ENCODE measurements at regions not wholly inside any gene's neighbourhood (a gene's known extent, or its start where the extent isn't known, plus 50 kb on each side); places are given as distances from the start of the nearest gene placed in this dataset.
A peak's percentile ranks its signal among the peaks of the same experiment; 100 is the strongest.

- no peak for DNase-seq
Measured at GRCh38 chr9:78567693-78568092, 270.8 kb downstream of the PSAT1 start.

GRCh38 chr9:78568774-78569173, 271.8 kb downstream of the PSAT1 start:
- no peak for DNase-seq

- DNase-seq: no peak
Measured at GRCh38 chr9:78572266-78572665, 275.3 kb downstream of the PSAT1 start.

GRCh38 chr9:78573205-78573604, 276.3 kb downstream of the PSAT1 start:
- no peak for DNase-seq

GRCh38 chr9:78573669-78574068, 276.7 kb downstream of the PSAT1 start:
- DNase-seq: no peak

GRCh38 chr9:78574354-78575045, 277.6 kb downstream of the PSAT1 start:
- no peak for DNase-seq

- DNase-seq: no peak
Measured at GRCh38 chr9:78575081-78575480, 278.2 kb downstream of the PSAT1 start.

- DNase-seq: no peak
Measured at GRCh38 chr9:78575771-78576170, 278.8 kb downstream of the PSAT1 start.

- DNase-seq: no peak
Measured at GRCh38 chr9:78577156-78577906, 280.4 kb downstream of the PSAT1 start.

GRCh38 chr9:78578072-78578471, 281.1 kb downstream of the PSAT1 start:
- DNase-seq: no peak

- DNase-seq: no peak
Measured at GRCh38 chr9:78582821-78583220, 285.9 kb downstream of the PSAT1 start.

- DNase-seq: no peak
Measured at GRCh38 chr9:78584589-78584988, 287.7 kb downstream of the PSAT1 start.

GRCh38 chr9:78585909-78586308, 289.0 kb downstream of the PSAT1 start:
- DNase-seq: no peak

- DNase-seq: no peak
Measured at GRCh38 chr9:78590068-78590467, 293.1 kb downstream of the PSAT1 start.

- no peak for DNase-seq
Measured at GRCh38 chr9:78592811-78593210, 295.9 kb downstream of the PSAT1 start.

GRCh38 chr9:78595200-78595945, 298.4 kb downstream of the PSAT1 start:
- no peak for DNase-seq

GRCh38 chr9:78596346-78596745, 299.4 kb downstream of the PSAT1 start:
- no peak for DNase-seq

- DNase-seq: no peak
Measured at GRCh38 chr9:78598120-78598519, 301.2 kb downstream of the PSAT1 start.

GRCh38 chr9:78599926-78600325, 303.0 kb downstream of the PSAT1 start:
- DNase-seq: no peak

- peak; percentile 22 for DNase-seq
Measured at GRCh38 chr9:78601957-78602565, 305.1 kb downstream of the PSAT1 start.

- no peak for DNase-seq
Measured at GRCh38 chr9:78605041-78606000, 308.4 kb downstream of the PSAT1 start.

- DNase-seq: no peak
Measured at GRCh38 chr9:78606001-78606379, 309.1 kb downstream of the PSAT1 start.

Data from stimulated activated CD4-positive, alpha-beta T cell treated with anti-CD3 and anti-CD28 coated beads, Interleukin-15, amount 100 ng/mL, for 24 hours (primary cell).